NT2/D1 (cell line): ENCODE measurements at regions not wholly inside any gene's neighbourhood (a gene's known extent, or its start where the extent isn't known, plus 50 kb on each side); places are given as distances from the start of the nearest gene placed in this dataset.

ENCODE experiments used
- DNase-seq: peaks from one replicate; pipeline ENCODE4 v3.0.0-alpha.2; 2011; ENCODE audit warnings: low read depth, low spot score
- H3K27me3 ChIP-seq: 2 replicates; pipeline ENCODE4 v1.6.0; 2011; ENCODE audit warnings: mild to moderate bottlenecking; ENCODE audit not compliant: insufficient read length, insufficient read depth
- H3K36me3 ChIP-seq: 2 replicates; pipeline ENCODE4 v1.6.1; 2011; ENCODE audit warnings: mild to moderate bottlenecking, low read length, mixed read lengths; ENCODE audit not compliant: insufficient read depth, insufficient read length
- H3K4me1 ChIP-seq: 2 replicates; pipeline ENCODE4 v1.5.1; 2011; ENCODE audit not compliant: insufficient read depth, insufficient read length
- H3K4me3 ChIP-seq: 2 replicates; pipeline ENCODE4 v1.5.1; 2011; ENCODE audit warnings: low read depth; ENCODE audit not compliant: insufficient read length
- H3K9ac ChIP-seq: 2 replicates; pipeline ENCODE4 v1.6.0; 2011; ENCODE audit warnings: low read depth; ENCODE audit not compliant: insufficient read length
- H3K9me3 ChIP-seq: 2 replicates; pipeline ENCODE4 v1.5.1; 2011; ENCODE audit warnings: mild to moderate bottlenecking, low read length; ENCODE audit not compliant: insufficient read depth
- SUZ12 ChIP-seq: IDR thresholded peaks from 2 replicates; pipeline ENCODE4 v1.6.1; 2011; ENCODE audit not compliant: insufficient read length, insufficient read depth; ENCODE audit errors: extremely low read depth
- YY1 ChIP-seq: IDR thresholded peaks from 2 replicates; pipeline ENCODE4 v1.6.1; 2011; ENCODE audit not compliant: insufficient read length, insufficient read depth
- ZNF274 ChIP-seq: IDR thresholded peaks from 2 replicates; pipeline ENCODE4 v1.6.1; 2011; ENCODE audit warnings: mild to moderate bottlenecking, low read depth, low read length

DNA sequence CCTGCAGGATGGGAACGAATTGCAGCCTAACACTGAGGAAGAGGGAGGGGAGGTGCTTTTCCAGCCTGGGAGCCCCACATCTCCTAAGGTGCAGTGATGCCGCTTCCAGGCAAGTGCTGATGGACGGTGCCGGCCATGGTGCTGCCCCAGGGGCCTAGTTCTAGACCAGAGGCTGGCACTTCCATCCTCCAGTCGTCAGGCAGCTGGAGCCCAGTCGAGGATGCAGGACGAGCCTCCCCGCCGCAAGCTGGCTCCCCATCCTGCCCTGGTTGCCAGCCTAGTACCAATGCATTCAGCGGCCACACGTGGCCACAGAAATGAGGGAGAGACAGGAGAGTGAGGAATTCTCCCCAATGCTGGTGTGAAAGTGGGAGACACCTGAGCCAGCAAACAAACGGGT is 413.5 kb downstream of the ZNF516 start:
- no peak for DNase-seq
- H3K9me3 ChIP-seq = no peaks in the 10 kb centered on the region; the same call in 1 of the 2 replicates
- no peaks in the 10 kb centered on the region for H3K4me1 ChIP-seq
- H3K4me3 ChIP-seq = no peak overlapping the region
- H3K9ac ChIP-seq = no peak overlapping the region
- no peaks in the 10 kb centered on the region for H3K27me3 ChIP-seq
- H3K36me3 ChIP-seq = no peaks in the 10 kb centered on the region
- no peak for TF ChIP-seq YY1
- no peak for TF ChIP-seq ZNF274
- TF ChIP-seq SUZ12 = no peak

DNA sequence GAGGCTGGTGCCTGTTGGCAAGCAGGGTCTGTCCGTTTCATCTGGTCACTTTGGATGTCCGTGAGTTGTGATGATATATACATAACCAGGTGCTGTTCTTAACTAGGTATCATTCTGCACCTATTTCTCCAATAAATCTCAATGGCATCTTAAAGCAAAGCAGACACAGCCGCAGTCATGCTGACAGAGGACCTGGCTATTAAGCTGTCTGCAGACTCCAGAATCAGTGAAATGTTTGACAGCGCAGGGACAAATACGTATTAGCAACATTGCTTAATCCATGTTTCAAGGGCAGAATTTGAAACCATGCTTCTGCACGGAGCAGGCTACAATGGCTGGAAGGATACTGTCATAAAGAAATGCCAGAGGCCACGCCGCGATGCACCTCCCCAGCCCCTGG is 414.6 kb downstream of the ZNF516 start:
- no peaks in the 10 kb centered on the region for H3K4me1 ChIP-seq
- no peak overlapping the region for H3K4me3 ChIP-seq
- H3K9me3 ChIP-seq = no peaks in the 10 kb centered on the region; the same call in 1 of the 2 replicates
- DNase-seq = no peak
- H3K9ac ChIP-seq = no peak overlapping the region
- no peaks in the 10 kb centered on the region for H3K27me3 ChIP-seq
- no peaks in the 10 kb centered on the region for H3K36me3 ChIP-seq
- TF ChIP-seq YY1 (no peak), ZNF274 (no peak), SUZ12 (no peak)

DNA sequence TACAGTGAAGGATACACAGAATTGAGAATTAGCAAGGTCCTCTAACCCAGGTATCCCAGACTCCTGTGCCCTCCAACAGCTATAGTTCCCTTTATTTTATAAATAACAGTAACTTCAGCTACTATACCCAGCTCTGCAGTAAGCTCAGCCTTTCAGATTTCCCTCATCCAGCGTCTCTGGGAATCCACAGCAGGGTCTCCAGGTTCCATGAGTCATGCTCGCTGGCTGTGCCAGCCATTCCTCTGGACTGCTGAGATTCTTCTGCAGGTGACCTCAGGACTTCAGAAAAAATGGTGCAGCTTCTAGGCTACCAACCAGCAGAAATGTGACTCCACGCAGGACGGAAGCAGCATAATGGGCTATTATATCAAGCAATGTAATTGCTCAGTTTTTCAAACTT is 419.3 kb downstream of the ZNF516 start:
- Histone ChIP-seq H3K4me1 (no peaks in the 10 kb centered on the region), H3K36me3 (no peaks in the 10 kb centered on the region), H3K9ac (no peak overlapping the region), H3K27me3 (no peaks in the 10 kb centered on the region), H3K9me3 (no peaks in the 10 kb centered on the region), H3K4me3 (no peak overlapping the region)
- TF ChIP-seq ZNF274 (no peak), SUZ12 (no peak), YY1 (no peak)
- no peak for DNase-seq

DNA sequence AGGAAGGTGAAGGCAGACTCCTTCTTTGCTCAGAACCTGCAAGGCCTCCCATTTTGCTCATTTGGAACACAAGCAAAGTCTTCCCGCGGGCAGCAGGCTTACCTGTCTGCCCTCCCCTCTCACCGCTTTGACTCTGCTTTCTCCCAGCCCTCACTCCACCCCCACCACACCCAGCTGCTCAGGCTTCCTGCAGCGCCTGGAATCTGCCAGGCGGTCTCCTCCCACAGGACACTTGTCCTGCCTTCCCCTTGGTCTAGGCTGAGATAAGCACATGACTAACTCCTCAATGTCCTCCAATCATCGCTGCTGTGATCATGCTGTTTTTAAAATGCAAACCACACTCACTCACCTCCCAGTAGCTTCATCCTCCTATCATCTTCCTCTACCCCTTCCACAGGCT is 430.0 kb downstream of the ZNF516 start:
- H3K9ac ChIP-seq = no peak overlapping the region
- H3K27me3 ChIP-seq = no peaks in the 10 kb centered on the region
- DNase-seq = peak; percentile 16
- no peaks in the 10 kb centered on the region for H3K36me3 ChIP-seq
- peaks cover 4% of the 10 kb centered on the region; the same call in 1 of the 2 replicates for H3K9me3 ChIP-seq
- H3K4me1 ChIP-seq = peaks cover 3% of the 10 kb centered on the region
- TF ChIP-seq SUZ12 = no peak
- TF ChIP-seq ZNF274 = no peak
- TF ChIP-seq YY1 = no peak
- no peak overlapping the region for H3K4me3 ChIP-seq

DNA sequence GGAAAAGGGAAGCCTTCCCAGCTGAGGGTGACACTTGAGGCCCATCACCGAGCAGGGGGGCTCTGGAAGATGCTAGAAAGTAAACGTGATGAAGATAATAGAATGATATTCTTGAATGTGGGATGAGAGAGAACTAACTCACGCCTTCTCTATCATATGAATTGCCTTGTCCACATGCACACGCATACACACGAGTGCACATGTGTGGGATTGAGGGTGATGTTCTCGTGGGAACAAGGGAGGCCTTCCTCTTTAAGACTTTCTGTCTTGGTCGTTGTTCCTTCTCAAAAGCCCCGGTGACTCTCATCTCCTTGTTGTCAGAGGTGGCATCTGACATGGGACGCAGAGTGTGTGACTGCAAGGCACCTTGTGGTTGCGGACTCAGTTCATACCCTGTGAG is 436.9 kb downstream of the ZNF516 start:
- TF ChIP-seq ZNF274 = no peak
- no peak for TF ChIP-seq SUZ12
- TF ChIP-seq YY1 = no peak
- no peak overlapping the region for H3K9ac ChIP-seq
- H3K27me3 ChIP-seq = no peaks in the 10 kb centered on the region
- DNase-seq = no peak
- H3K4me1 ChIP-seq = no peaks in the 10 kb centered on the region
- H3K9me3 ChIP-seq = no peaks in the 10 kb centered on the region
- no peak overlapping the region for H3K4me3 ChIP-seq
- no peaks in the 10 kb centered on the region for H3K36me3 ChIP-seq

DNA sequence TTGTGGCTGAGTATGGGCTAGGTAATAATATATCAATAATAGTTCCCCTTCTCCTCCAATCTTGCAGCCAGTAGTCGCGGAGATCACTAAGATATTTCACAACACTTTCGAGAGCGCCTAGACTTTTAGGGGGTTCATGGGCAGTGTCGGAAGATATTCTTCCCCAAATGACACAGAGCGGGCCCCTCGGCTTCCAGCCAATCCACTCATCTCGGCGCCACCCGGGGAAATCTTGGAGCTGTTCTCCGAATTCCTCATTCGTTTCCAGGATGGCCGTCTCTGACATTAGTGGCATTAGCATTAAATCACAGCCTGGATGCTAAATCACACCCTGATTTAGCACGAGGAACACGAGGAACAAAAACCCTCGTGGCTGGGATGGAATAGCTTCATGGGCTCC is 437.7 kb downstream of the ZNF516 start:
- TF ChIP-seq YY1 (no peak), ZNF274 (no peak), SUZ12 (no peak)
- no peaks in the 10 kb centered on the region for H3K27me3 ChIP-seq

DNA sequence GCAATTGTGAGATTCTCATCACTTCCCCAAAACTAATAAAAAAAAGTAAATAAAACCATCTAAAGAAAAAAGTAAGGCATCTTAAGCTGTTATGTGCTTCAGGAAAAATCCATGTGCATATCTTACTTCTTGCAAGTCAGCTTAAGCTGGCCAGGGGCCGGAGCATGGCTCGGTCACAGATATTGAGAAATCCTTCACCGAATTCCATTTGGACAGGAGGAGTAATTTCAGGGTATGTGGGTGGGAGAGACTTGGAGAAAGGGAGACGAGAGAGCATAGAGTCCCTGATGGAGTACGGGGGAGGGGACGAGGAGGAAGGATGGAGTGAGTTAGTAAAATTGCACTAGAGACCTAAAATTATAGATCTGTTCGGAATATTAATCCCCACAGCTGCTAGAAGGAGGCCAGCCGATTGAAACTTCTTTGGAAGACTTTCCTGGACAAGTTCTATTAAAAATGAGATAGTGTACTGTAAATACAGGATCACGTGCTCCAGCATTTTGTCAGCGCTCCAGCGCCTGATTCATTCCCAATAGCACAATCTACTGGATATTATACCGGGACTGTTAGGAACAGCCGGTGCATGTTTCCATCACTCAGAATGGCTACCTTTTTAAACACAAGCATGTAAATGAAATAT is 438.5 kb downstream of the ZNF516 start:
- Histone ChIP-seq H3K27me3 (no peaks in the 10 kb centered on the region), H3K36me3 (no peaks in the 10 kb centered on the region)
- no peak for TF ChIP-seq YY1

More for the DNA sequence above, 437.7 kb downstream of the ZNF516 start:
- Histone ChIP-seq H3K9me3 (no peaks in the 10 kb centered on the region), H3K9ac (no peak overlapping the region), H3K4me3 (no peak overlapping the region), H3K36me3 (no peaks in the 10 kb centered on the region), H3K4me1 (no peaks in the 10 kb centered on the region)
- no peak for DNase-seq

DNA sequence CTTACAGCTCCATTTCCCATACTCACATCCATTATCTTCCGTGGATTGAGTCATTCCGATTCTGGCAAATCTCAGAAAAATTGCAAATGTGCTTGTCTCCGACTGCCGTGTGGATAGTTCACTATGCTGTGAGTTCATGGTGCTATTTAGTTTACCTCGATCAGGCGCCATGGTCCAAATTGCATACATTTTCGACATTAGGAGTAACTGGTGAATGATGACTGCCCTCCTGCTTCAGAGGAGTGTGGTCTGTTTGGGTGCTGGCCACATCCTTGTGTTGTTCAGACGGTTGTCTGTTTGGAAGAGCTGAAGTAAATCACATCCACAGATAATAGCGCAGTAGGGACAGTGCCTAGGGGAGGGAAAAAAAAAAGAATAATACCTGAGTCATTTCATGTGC is 439.5 kb downstream of the ZNF516 start:
- no peak for DNase-seq

More for the DNA sequence above, 438.5 kb downstream of the ZNF516 start:
- H3K9me3 ChIP-seq = no peaks in the 10 kb centered on the region
- no peaks in the 10 kb centered on the region for H3K4me1 ChIP-seq
- no peak overlapping the region for H3K9ac ChIP-seq
- no peak overlapping the region for H3K4me3 ChIP-seq
- DNase-seq = no peak

More for the DNA sequence above, 439.5 kb downstream of the ZNF516 start:
- Histone ChIP-seq H3K4me1 (no peaks in the 10 kb centered on the region), H3K27me3 (no peaks in the 10 kb centered on the region), H3K36me3 (no peaks in the 10 kb centered on the region), H3K9ac (no peak overlapping the region), H3K9me3 (no peaks in the 10 kb centered on the region), H3K4me3 (no peak overlapping the region)
- TF ChIP-seq ZNF274 (no peak), YY1 (no peak), SUZ12 (no peak)
